CD4-positive, alpha-beta T cell treated with Interleukin-1 beta for 1 hour (primary cell): ENCODE measurements at regions not wholly inside any gene's neighbourhood (a gene's known extent, or its start where the extent isn't known, plus 50 kb on each side); places are given as distances from the start of the nearest gene placed in this dataset.
"Not testable (repeated sequence)": the region's sequence is repeated elsewhere in the genome, so short reads cannot be mapped to it uniquely, and the experiment has no call there.

ENCODE experiments used
- DNase-seq, 2 donors: peaks; one replicate each; pipeline ENCODE4 v3.0.0-alpha.2; 2020 to 2022

- DNase-seq: not testable (repeated sequence)
Measured at GRCh38 chr21:9246010-9246409, 1275.4 kb upstream of the TPTE start.

- peak in 1 of 2 donors; percentile 0 for DNase-seq
Measured at GRCh38 chr21:9246481-9247289, 1274.7 kb upstream of the TPTE start.

- DNase-seq: not testable (repeated sequence)
Measured at GRCh38 chr21:9247290-9247613, 1274.1 kb upstream of the TPTE start.

GRCh38 chr21:9247616-9248317 is 1273.6 kb upstream of the TPTE start:
- DNase-seq: not testable (repeated sequence)
